HCT116 (cell line): ENCODE measurements at regions not wholly inside any gene's neighbourhood (a gene's known extent, or its start where the extent isn't known, plus 50 kb on each side); places are given as distances from the start of the nearest gene placed in this dataset.

Experiments
- ATAC-seq: fragments of 200-7000 bp; cut with Tn5 transposase; 2 replicates; pipeline ENCODE4 v1.9.1; 2020; ENCODE audit warnings: mild to moderate bottlenecking, moderate library complexity
- BruUV-seq: library from RNA; stranded (reverse); fragments of 400-500 nt; replicated peaks from 2 replicates; lab custom pipeline; 2021; lab: Mats Ljungman, UMichigan
- CTCF ChIA-PET: fragments of 300-600 bp; sonication (Branson Sonifier 250); formaldehyde crosslinking; loops from one replicate; lab custom pipeline; 2021; ENCODE audit warnings: antibody characterized with exemption; lab: Charles Lee
- POLR2A ChIA-PET: fragments of 300-600, 350-600 bp; sonication (Branson Sonifier 250); formaldehyde crosslinking; loops from one replicate; lab custom pipeline; 2021; ENCODE audit warnings: antibody characterized with exemption; lab: Charles Lee
- RAD21 ChIA-PET, 2 experiments: fragments of 300-600 bp; sonication (Branson Sonifier 250); formaldehyde crosslinking; loops; one replicate each; lab custom pipeline; 2023; ENCODE audit warnings: low total read pairs in 2 of 2; ENCODE audit not compliant: uncharacterized antibody in 2 of 2, unreplicated experiment in 2 of 2, low non-redundant PET in 1 of 2; lab: Charles Lee
- DNase-seq: peaks from one replicate; pipeline ENCODE4 v3.0.0-alpha.2; 2010; ENCODE audit warnings: low read depth, low spot score
- H2AFZ ChIP-seq: fragments of 200-600 bp; shearing (Covaris generic), sonication (generic); 2 replicates; pipeline ENCODE4 v1.6.1; 2017; ENCODE audit warnings: low read depth, mixed run types, mixed read lengths, antibody characterized with exemption, low read length; ENCODE audit not compliant: poor library complexity, severe bottlenecking
- H3K27ac ChIP-seq: 2 replicates; pipeline ENCODE4 v1.5.1; 2012; ENCODE audit warnings: low read depth, low read length
- H3K27me3 ChIP-seq: fragments of 200-600 bp; sonication (generic); 2 replicates; pipeline ENCODE4 v1.6.1; 2016; ENCODE audit warnings: mixed run types, low read length, mixed read lengths; ENCODE audit not compliant: insufficient read depth
- H3K36me3 ChIP-seq, 2 experiments: fragments of 200-500 bp in 1 of 2; fragments of 200-600 bp in 1 of 2; sonication (Bioruptor generic) in 1 of 2; sonication (generic) in 1 of 2; 2 replicates each; pipeline versions ENCODE4 v1.5.1 to v1.6.1; 2014 to 2016; ENCODE audit warnings: low read length in 2 of 2, inconsistent platforms in 1 of 2, mixed read lengths in 1 of 2, mixed run types in 1 of 2; ENCODE audit not compliant: insufficient read depth in 2 of 2, control insufficient read depth in 1 of 2
- H3K4me1 ChIP-seq, 2 experiments: fragments of 200-600 bp in 1 of 2; sonication (generic) in 1 of 2; 2 replicates each; pipeline versions ENCODE4 v1.5.1 to v1.6.1; 2012 to 2017; ENCODE audit warnings: low read length in 2 of 2, inconsistent platforms in 1 of 2, mild to moderate bottlenecking in 1 of 2, mixed read lengths in 1 of 2, mixed run types in 1 of 2, moderate library complexity in 1 of 2; ENCODE audit not compliant: insufficient read depth in 2 of 2, control insufficient read depth in 1 of 2
- H3K4me2 ChIP-seq: fragments of 200-600 bp; sonication (generic); 2 replicates; pipeline ENCODE4 v1.6.1; 2017; ENCODE audit warnings: mixed run types, low read length, mixed read lengths
- H3K4me3 ChIP-seq, 2 experiments: fragments of 200-600 bp in 1 of 2; sonication (generic) in 1 of 2; replicated peaks in 1 of 2; 2 replicates each; pipeline ENCODE4 v1.5.1; 2011 to 2016; ENCODE audit warnings: low read length in 2 of 2, control low read depth in 1 of 2, low read depth in 1 of 2, mild to moderate bottlenecking in 1 of 2, mixed read lengths in 1 of 2, mixed run types in 1 of 2
- H3K79me2 ChIP-seq: fragments of 200-600 bp; sonication (generic); 2 replicates; pipeline ENCODE4 v1.6.1; 2017; ENCODE audit warnings: mild to moderate bottlenecking, mixed run types, low read length, moderate library complexity, mixed read lengths; ENCODE audit not compliant: insufficient read depth
- H3K9ac ChIP-seq: fragments of 200-600 bp; sonication (generic); 2 replicates; pipeline ENCODE4 v1.6.1; 2016; ENCODE audit warnings: low read length, mixed read lengths
- H3K9me2 ChIP-seq: fragments of 200-600 bp; sonication (generic), shearing (Covaris generic); 2 replicates; pipeline ENCODE4 v1.6.1; 2017; ENCODE audit warnings: mixed run types, mild to moderate bottlenecking, moderate library complexity; ENCODE audit not compliant: insufficient read depth
- H3K9me3 ChIP-seq, 2 experiments: fragments of 200-500 bp in 1 of 2; fragments of 200-600 bp in 1 of 2; sonication (Bioruptor generic) in 1 of 2; sonication (generic) in 1 of 2; 2 replicates each; pipeline ENCODE4 v1.6.1; 2014 to 2017; ENCODE audit warnings: low read length in 2 of 2, mixed read lengths in 2 of 2, inconsistent platforms in 1 of 2, low read depth in 1 of 2, mild to moderate bottlenecking in 1 of 2, mixed run types in 1 of 2, moderate library complexity in 1 of 2; ENCODE audit not compliant: control insufficient read depth in 1 of 2, insufficient read depth in 1 of 2
- H4K20me1 ChIP-seq: fragments of 200-600 bp; sonication (generic), shearing (Covaris generic); 2 replicates; pipeline ENCODE4 v1.6.1; 2017; ENCODE audit warnings: mixed run types, mild to moderate bottlenecking, moderate library complexity; ENCODE audit not compliant: insufficient read depth
- ATF3 ChIP-seq: IDR thresholded peaks from 2 replicates; pipeline ENCODE4 v1.6.1; 2012
- CBX3 ChIP-seq: IDR thresholded peaks from 2 replicates; pipeline ENCODE4 v1.6.1; 2012; ENCODE audit warnings: low read depth
- CEBPB ChIP-seq: IDR thresholded peaks from 2 replicates; pipeline ENCODE4 v1.6.1; 2012; ENCODE audit warnings: low read depth
- JUND ChIP-seq: IDR thresholded peaks from 2 replicates; pipeline ENCODE4 v1.6.1; 2012
- MAX ChIP-seq: IDR thresholded peaks from 2 replicates; pipeline ENCODE4 v1.6.1; 2012
- RAD21 ChIP-seq: IDR thresholded peaks from 2 replicates; pipeline ENCODE4 v1.6.1; 2012; ENCODE audit warnings: low read depth, mild to moderate bottlenecking
- REST ChIP-seq: IDR thresholded peaks from 2 replicates; pipeline ENCODE4 v1.6.1; 2012; ENCODE audit warnings: low read depth
- intact Hi-C: fragments of 100-400 bp; cut with micrococcal nuclease; formaldehyde crosslinking; loops from 2 replicates; pipeline ENCODE4 v1.10.0; 2022
- TF ChIP-seq, protein P1 (sequence below): IDR thresholded peaks from 2 replicates; pipeline ENCODE4 v1.6.1; 2011; ENCODE audit warnings: mild to moderate bottlenecking, low read length, moderate library complexity; ENCODE audit not compliant: insufficient replicate concordance; ENCODE audit errors: extremely low read depth

DNA sequence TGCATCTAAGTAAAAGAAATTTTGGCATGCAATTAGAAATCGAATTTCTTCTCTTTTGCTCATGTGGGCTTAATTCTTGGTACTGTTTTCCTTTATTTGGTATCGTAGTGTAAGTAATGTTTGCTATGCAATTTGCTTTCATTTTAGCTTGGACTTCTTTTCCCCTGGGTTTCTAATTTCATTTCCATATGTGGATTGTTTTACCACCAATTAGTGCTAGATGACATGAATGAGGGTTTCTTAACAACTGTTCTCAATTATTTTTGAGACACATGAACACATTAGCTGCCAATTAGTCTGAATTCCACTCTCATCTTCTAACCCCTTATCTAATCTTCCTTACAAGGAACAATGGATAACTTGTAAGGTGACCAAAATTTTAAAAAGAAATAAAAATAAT lies 1047.2 kb upstream of the PIK3C3 start (continued):
- TF ChIP-seq ATF3, result no peak

DNA sequence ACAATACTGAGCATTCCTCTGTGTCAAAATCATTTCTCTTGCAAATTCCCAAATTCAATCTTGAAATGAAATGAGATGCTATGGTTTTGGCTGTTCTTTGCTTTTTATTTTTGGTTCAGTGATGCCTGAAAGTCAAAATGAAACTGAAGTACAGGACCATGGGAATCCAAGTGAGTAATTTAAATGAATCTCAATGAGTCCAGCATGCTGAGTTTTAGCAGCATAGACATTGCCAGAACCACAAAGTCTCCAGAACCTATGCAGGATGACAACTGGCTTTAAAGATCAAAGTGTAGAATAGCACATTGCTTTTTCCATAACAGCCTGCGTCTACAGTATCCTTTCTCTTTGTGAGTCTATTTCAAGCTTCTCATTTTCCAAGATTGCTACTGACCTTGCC lies 1050.7 kb upstream of the PIK3C3 start:
- no peak overlapping the region for H3K27ac ChIP-seq

GRCh38 chr18:40902436-40902835 lies 1052.6 kb upstream of the PIK3C3 start:
- no TSS peak for BruUV-seq
- Histone ChIP-seq H3K36me3 (no peaks in the 10 kb centered on the region), H3K79me2 (no peaks in the 10 kb centered on the region), H3K9me3 (peaks cover 0 to 19% of the 10 kb centered on the region in 2 experiments; a peak in 2 of 4 replicates), H3K9ac (no peak overlapping the region), H3K4me3 (no peak overlapping the region), H3K4me1 (no peaks in the 10 kb centered on the region), H3K27me3 (no peaks in the 10 kb centered on the region), H2AFZ (no peak overlapping the region), H3K4me2 (no peak overlapping the region), H3K9me2 (no peaks in the 10 kb centered on the region), H4K20me1 (no peaks in the 10 kb centered on the region), H3K27ac (no peak overlapping the region)
- no peak for ATAC-seq
- POLR2A ChIA-PET, result no interaction called here
- DNase-seq, result no peak
- CTCF ChIA-PET, result no interaction called here
- RAD21 ChIA-PET, result no interaction called here
- intact Hi-C loops, result no loop called here
- no peak for TF ChIP-seq CBX3
- TF ChIP-seq, protein P1, sequence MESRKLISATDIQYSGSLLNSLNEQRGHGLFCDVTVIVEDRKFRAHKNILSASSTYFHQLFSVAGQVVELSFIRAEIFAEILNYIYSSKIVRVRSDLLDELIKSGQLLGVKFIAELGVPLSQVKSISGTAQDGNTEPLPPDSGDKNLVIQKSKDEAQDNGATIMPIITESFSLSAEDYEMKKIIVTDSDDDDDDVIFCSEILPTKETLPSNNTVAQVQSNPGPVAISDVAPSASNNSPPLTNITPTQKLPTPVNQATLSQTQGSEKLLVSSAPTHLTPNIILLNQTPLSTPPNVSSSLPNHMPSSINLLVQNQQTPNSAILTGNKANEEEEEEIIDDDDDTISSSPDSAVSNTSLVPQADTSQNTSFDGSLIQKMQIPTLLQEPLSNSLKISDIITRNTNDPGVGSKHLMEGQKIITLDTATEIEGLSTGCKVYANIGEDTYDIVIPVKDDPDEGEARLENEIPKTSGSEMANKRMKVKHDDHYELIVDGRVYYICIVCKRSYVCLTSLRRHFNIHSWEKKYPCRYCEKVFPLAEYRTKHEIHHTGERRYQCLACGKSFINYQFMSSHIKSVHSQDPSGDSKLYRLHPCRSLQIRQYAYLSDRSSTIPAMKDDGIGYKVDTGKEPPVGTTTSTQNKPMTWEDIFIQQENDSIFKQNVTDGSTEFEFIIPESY, result no peak
- TF ChIP-seq JUND, result no peak
- no peak for TF ChIP-seq REST
- no peak for TF ChIP-seq RAD21
- TF ChIP-seq CEBPB, result no peak
- no peak for TF ChIP-seq MAX

More for the DNA sequence above, 1050.7 kb upstream of the PIK3C3 start:
- ChIA-PET RAD21 (no interaction called here), CTCF (no interaction called here), POLR2A (no interaction called here)
- Histone ChIP-seq H3K9me2 (no peaks in the 10 kb centered on the region), H2AFZ (no peak overlapping the region), H3K27me3 (no peaks in the 10 kb centered on the region), H3K4me2 (no peak overlapping the region), H3K36me3 (no peaks in the 10 kb centered on the region), H4K20me1 (no peaks in the 10 kb centered on the region), H3K9ac (no peak overlapping the region), H3K79me2 (no peaks in the 10 kb centered on the region), H3K4me3 (no peak overlapping the region), H3K4me1 (no peaks in the 10 kb centered on the region), H3K9me3 (peaks cover 0 to 24% of the 10 kb centered on the region in 2 experiments; a peak in 2 of 4 replicates)
- TF ChIP-seq ATF3, result no peak
- no peak for DNase-seq
- ATAC-seq, result no peak
- no TSS peak for BruUV-seq
- intact Hi-C loops, result no loop called here
